GM10266 (cell line): ENCODE measurements at regions not wholly inside any gene's neighbourhood (a gene's known extent, or its start where the extent isn't known, plus 50 kb on each side); places are given as distances from the start of the nearest gene placed in this dataset.

Source experiments
- DNase-seq: peaks from one replicate; pipeline ENCODE4 v3.0.0; 2012; ENCODE audit errors: extremely low spot score
- CTCF ChIP-seq: IDR thresholded peaks from 2 replicates; pipeline ENCODE4 v1.5.1; 2012; ENCODE audit warnings: mild to moderate bottlenecking, low read depth; ENCODE audit not compliant: control insufficient read depth, insufficient read depth; ENCODE audit errors: missing control alignments

- no peak for DNase-seq
- no peak for TF ChIP-seq CTCF
Measured at GRCh38 chr18:11249391-11249790, 100.0 kb upstream of the PIEZO2 start.

- no peak for DNase-seq
- no peak for TF ChIP-seq CTCF
Measured at GRCh38 chr18:11247381-11247970, 98.1 kb upstream of the PIEZO2 start.

- no peak for TF ChIP-seq CTCF
- DNase-seq = no peak
Measured at GRCh38 chr18:11246495-11247300, 97.3 kb upstream of the PIEZO2 start.

- no peak for DNase-seq
- TF ChIP-seq CTCF = no peak
Measured at GRCh38 chr18:11245879-11246278, 96.5 kb upstream of the PIEZO2 start.

GRCh38 chr18:11237484-11237883 lies 88.1 kb upstream of the PIEZO2 start:
- no peak for TF ChIP-seq CTCF

GRCh38 chr18:11237066-11237465 lies 87.7 kb upstream of the PIEZO2 start:
- DNase-seq = no peak
- no peak for TF ChIP-seq CTCF

More at GRCh38 chr18:11237484-11237883, 88.1 kb upstream of the PIEZO2 start:
- no peak for DNase-seq

GRCh38 chr18:11224153-11224552 lies 74.8 kb upstream of the PIEZO2 start:
- DNase-seq = no peak
- no peak for TF ChIP-seq CTCF
